HepG2 (cell line): ENCODE measurements at regions not wholly inside any gene's neighbourhood (a gene's known extent, or its start where the extent isn't known, plus 50 kb on each side); places are given as distances from the start of the nearest gene placed in this dataset.

Experiments used
- ATAC-seq: fragments of 200-7000 bp; cut with Tn5 transposase; 3 replicates; pipeline ENCODE4 v1.9.1; 2020; ENCODE audit warnings: mild to moderate bottlenecking, moderate library complexity
- BruUV-seq: library from RNA; stranded (reverse); fragments of 400-500 nt; replicated peaks from 2 replicates; lab custom pipeline; 2021; lab: Mats Ljungman, UMichigan
- CTCF ChIA-PET: fragments of 300-600 bp; formaldehyde crosslinking; extraction: SDS; loops from one replicate; lab custom pipeline; 2021; ENCODE audit warnings: low total read pairs, inconsistent platforms, low intra/inter-chr PET ratio; lab: Yijun Ruan, JAX
- POLR2A ChIA-PET: fragments of 350-600 bp; sonication (Branson Sonifier 250); formaldehyde crosslinking; loops from one replicate; lab custom pipeline; 2020; ENCODE audit warnings: antibody characterized with exemption, inconsistent platforms; lab: Yijun Ruan, JAX
- DNase-seq: peaks from one replicate; pipeline ENCODE4 v3.0.0-alpha.2; 2015; ENCODE audit warnings: low spot score
- FAIRE-seq: peaks from 3 replicates; lab custom pipeline; 2011; peaks lifted over from hg19 to GRCh38; lab: Jason Lieb, UNC
- H2AFZ ChIP-seq: one replicate; pipeline ENCODE4 v1.6.1; 2011; ENCODE audit warnings: low read length, inconsistent platforms
- H3K27ac ChIP-seq: fragments of 300-600 bp; 3 replicates; pipeline ENCODE4 v1.8.0; 2011; ENCODE audit warnings: mixed run types, mild to moderate bottlenecking, mixed read lengths, low read length, inconsistent platforms; ENCODE audit not compliant: insufficient read depth; ENCODE audit errors: extremely low read length
- H3K27me3 ChIP-seq, 2 experiments: fragments of 200-600 bp in 1 of 2; 2 replicates in 1 of 2; 3 replicates in 1 of 2; pipeline versions ENCODE4 v1.6.0 to v1.8.0; 2011; ENCODE audit warnings: low read length in 2 of 2, mild to moderate bottlenecking in 2 of 2, moderate library complexity in 2 of 2, inconsistent platforms in 1 of 2; ENCODE audit not compliant: insufficient read depth in 2 of 2, control insufficient read depth in 1 of 2
- H3K36me3 ChIP-seq, 2 experiments: fragments of 200-600 bp in 1 of 2; replicated peaks in 1 of 2; 2 replicates in 1 of 2; 3 replicates in 1 of 2; pipeline versions ENCODE4 v1.5.1 to v1.8.0; 2011; ENCODE audit warnings: low read length in 2 of 2, inconsistent platforms in 1 of 2; ENCODE audit not compliant: insufficient read depth in 2 of 2, control insufficient read depth in 1 of 2
- H3K4me1 ChIP-seq: 2 replicates; pipeline ENCODE4 v1.5.1; 2012; ENCODE audit warnings: low read length, inconsistent platforms; ENCODE audit not compliant: insufficient read depth
- H3K4me2 ChIP-seq: 2 replicates; pipeline ENCODE4 v1.6.0; 2011; ENCODE audit warnings: low read depth, low read length, inconsistent platforms
- H3K4me3 ChIP-seq, 3 experiments: fragments of 200-600 bp in 1 of 3; sonication (generic), shearing (Covaris generic) in 1 of 3; replicated peaks in 1 of 3; 2 replicates each; pipeline ENCODE4 v1.5.1; 2011 to 2016; ENCODE audit warnings: low read length in 3 of 3, inconsistent platforms in 2 of 3, low read depth in 2 of 3, mild to moderate bottlenecking in 2 of 3, control low read depth in 1 of 3, mixed read lengths in 1 of 3; ENCODE audit not compliant: insufficient read depth in 1 of 3
- H3K79me2 ChIP-seq: one replicate; pipeline ENCODE4 v1.6.1; 2011; ENCODE audit warnings: low read length, inconsistent platforms; ENCODE audit not compliant: insufficient read depth
- H3K9ac ChIP-seq: 2 replicates; pipeline ENCODE4 v1.6.0; 2011; ENCODE audit warnings: mild to moderate bottlenecking, low read depth, low read length, inconsistent platforms; ENCODE audit not compliant: insufficient read depth
- H3K9me3 ChIP-seq: 2 replicates; pipeline ENCODE4 v1.5.1; 2012; ENCODE audit warnings: mild to moderate bottlenecking, low read length
- H4K20me1 ChIP-seq: 2 replicates; pipeline ENCODE4 v1.6.0; 2011; ENCODE audit warnings: inconsistent platforms, mild to moderate bottlenecking, low read length, moderate library complexity; ENCODE audit not compliant: insufficient read depth
- ATF6 ChIP-seq: sonication (generic); formaldehyde crosslinking; conservative IDR thresholded peaks from 2 replicates; pipeline ENCODE4 v1.4.0; 2020; ENCODE audit warnings: missing genetic modification reagents
- ELF3 ChIP-seq: IDR thresholded peaks from 2 replicates; pipeline ENCODE4 v1.6.1; 2016; ENCODE audit warnings: missing genetic modification reagents, missing compliant biosample characterization
- GZF1 ChIP-seq: sonication (generic); formaldehyde crosslinking; IDR thresholded peaks from 2 replicates; pipeline ENCODE4 v1.5.1; 2020; ENCODE audit warnings: mild to moderate bottlenecking, missing genetic modification reagents
- HNF4G ChIP-seq, 2 experiments: sonication (generic) in 1 of 2; formaldehyde crosslinking in 1 of 2; IDR thresholded peaks; 2 replicates each; pipeline versions ENCODE4 v1.4.0 to v1.6.1; 2011 to 2020; ENCODE audit warnings: borderline replicate concordance in 2 of 2, low read depth in 2 of 2, mild to moderate bottlenecking in 2 of 2, low read length in 1 of 2, missing genetic modification reagents in 1 of 2, moderate library complexity in 1 of 2
- NFATC3 ChIP-seq: sonication (generic); formaldehyde crosslinking; IDR thresholded peaks from 2 replicates; pipeline ENCODE4 v1.5.1; 2020; ENCODE audit warnings: mild to moderate bottlenecking, missing genetic modification reagents
- PRMT3 ChIP-seq: sonication (generic); formaldehyde crosslinking; IDR thresholded peaks from 2 replicates; pipeline ENCODE4 v1.8.1; 2022; ENCODE audit warnings: low read depth, mild to moderate bottlenecking, moderate library complexity, missing genetic modification reagents, borderline replicate concordance
- ZMYM3 ChIP-seq: sonication (generic); formaldehyde crosslinking; IDR thresholded peaks from 2 replicates; pipeline ENCODE4 v1.5.1; 2020; ENCODE audit warnings: mild to moderate bottlenecking, missing genetic modification reagents
- ZNF660 ChIP-seq: sonication (generic); formaldehyde crosslinking; IDR thresholded peaks from 2 replicates; pipeline ENCODE4 v1.5.1; 2020; ENCODE audit warnings: mild to moderate bottlenecking, low read depth, missing genetic modification reagents, borderline replicate concordance
- WGBS: methylation state at CpG from one replicate; pipeline ENCODE4 v1.1.6; 2017; ENCODE audit warnings: low lambda C conversion rate; 5-methylcytosine and 5-hydroxymethylcytosine counted together
- in situ Hi-C: cut with HindIII; loops from 2 replicates; pipeline ENCODE4 v1.10.0; 2017; ENCODE audit warnings: low pct_unique_long_range_greater_than_20kb; ENCODE audit not compliant: extremely low pct_ligation_motif_present
- intact Hi-C: fragments of 100-400 bp; cut with micrococcal nuclease; formaldehyde crosslinking; loops from one replicate; pipeline ENCODE4 v1.10.0; 2022; ENCODE audit not compliant: unreplicated experiment
- TF ChIP-seq, protein P1 (sequence below): IDR thresholded peaks from 2 replicates; pipeline ENCODE4 v1.6.1; 2016; ENCODE audit warnings: missing compliant biosample characterization, missing genetic modification reagents, borderline replicate concordance
- TF ChIP-seq, protein P2 (sequence below): sonication (generic); formaldehyde crosslinking; IDR thresholded peaks from 2 replicates; pipeline ENCODE4 v1.4.0; 2020; ENCODE audit warnings: mild to moderate bottlenecking, missing genetic modification reagents

- H3K27me3 ChIP-seq: peaks cover 2 to 40% of the 10 kb centered on the region in 2 experiments; a peak in 4 of 5 replicates
- no peaks in the 10 kb centered on the region for H3K79me2 ChIP-seq
- H3K4me1 ChIP-seq: no peaks in the 10 kb centered on the region
- intact Hi-C loops (no loop called here), in situ Hi-C loops (no loop called here)
- no peaks in the 10 kb centered on the region for H3K9me3 ChIP-seq
- DNase-seq: no peak
- no peak for ATAC-seq
- no peaks in the 10 kb centered on the region for H3K36me3 ChIP-seq
- FAIRE-seq: no peak
- H2AFZ ChIP-seq: no peak overlapping the region
- ChIA-PET CTCF (no interaction called here), POLR2A (no interaction called here)
- H3K9ac ChIP-seq: no peak overlapping the region
- H4K20me1 ChIP-seq: no peaks in the 10 kb centered on the region
- TF ChIP-seq, protein P1, sequence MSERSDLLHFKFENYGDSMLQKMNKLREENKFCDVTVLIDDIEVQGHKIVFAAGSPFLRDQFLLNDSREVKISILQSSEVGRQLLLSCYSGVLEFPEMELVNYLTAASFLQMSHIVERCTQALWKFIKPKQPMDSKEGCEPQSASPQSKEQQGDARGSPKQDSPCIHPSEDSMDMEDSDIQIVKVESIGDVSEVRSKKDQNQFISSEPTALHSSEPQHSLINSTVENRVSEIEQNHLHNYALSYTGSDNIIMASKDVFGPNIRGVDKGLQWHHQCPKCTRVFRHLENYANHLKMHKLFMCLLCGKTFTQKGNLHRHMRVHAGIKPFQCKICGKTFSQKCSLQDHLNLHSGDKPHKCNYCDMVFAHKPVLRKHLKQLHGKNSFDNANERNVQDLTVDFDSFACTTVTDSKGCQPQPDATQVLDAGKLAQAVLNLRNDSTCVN (CRISPR knock-in tag): no peak
- TF ChIP-seq NFATC3 (CRISPR knock-in tag) (no peak), ZNF660 (CRISPR knock-in tag) (no peak), HNF4G (IDR thresholded peaks at IDR 0.05; ENCODE audit: borderline replicate concordance, low read depth, low read length) (no peak), HNF4G (CRISPR knock-in tag; IDR thresholded peaks at IDR 0.05; ENCODE audit: borderline replicate concordance, low read depth) (no peak), ZMYM3 (CRISPR knock-in tag) (no peak), ELF3 (CRISPR knock-in tag) (no peak), GZF1 (CRISPR knock-in tag) (no peak), ATF6 (CRISPR knock-in tag) (no peak), PRMT3 (CRISPR knock-in tag) (no peak)
- TF ChIP-seq, protein P2, sequence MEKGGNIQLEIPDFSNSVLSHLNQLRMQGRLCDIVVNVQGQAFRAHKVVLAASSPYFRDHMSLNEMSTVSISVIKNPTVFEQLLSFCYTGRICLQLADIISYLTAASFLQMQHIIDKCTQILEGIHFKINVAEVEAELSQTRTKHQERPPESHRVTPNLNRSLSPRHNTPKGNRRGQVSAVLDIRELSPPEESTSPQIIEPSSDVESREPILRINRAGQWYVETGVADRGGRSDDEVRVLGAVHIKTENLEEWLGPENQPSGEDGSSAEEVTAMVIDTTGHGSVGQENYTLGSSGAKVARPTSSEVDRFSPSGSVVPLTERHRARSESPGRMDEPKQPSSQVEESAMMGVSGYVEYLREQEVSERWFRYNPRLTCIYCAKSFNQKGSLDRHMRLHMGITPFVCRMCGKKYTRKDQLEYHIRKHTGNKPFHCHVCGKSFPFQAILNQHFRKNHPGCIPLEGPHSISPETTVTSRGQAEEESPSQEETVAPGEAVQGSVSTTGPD (CRISPR knock-in tag): no peak
- H3K4me2 ChIP-seq: no peak overlapping the region
- no TSS peak for BruUV-seq
- WGBS: 4% methylated on average over 2 of the region's 5 CpGs
- no peak overlapping the region for H3K27ac ChIP-seq
- H3K4me3 ChIP-seq: no peak overlapping the region
Measured at GRCh38 chr10:78846071-78846470, 222.7 kb upstream of the ZMIZ1 start.
